ENCODE measurements at regions not wholly inside any gene's neighbourhood (a gene's known extent, or its start where the extent isn't known, plus 50 kb on each side); places are given as distances from the start of the nearest gene placed in this dataset.

GRCh38 chr14:104522926-104523545, 56.5 kb upstream of the C14orf180 start:
- no peak for DNase-seq (ENCODE audit: extremely low read depth, low read depth)
- TF ChIP-seq CTCF (IDR thresholded peaks at IDR 0.05; ENCODE audit: low read depth, low read length, missing control alignments) = no peak
- H3K4me3 ChIP-seq (replicated peaks; ENCODE audit: low read depth, low read length) = no peak overlapping the region

- no peak for TF ChIP-seq CTCF (IDR thresholded peaks at IDR 0.05; ENCODE audit: low read depth, low read length, missing control alignments)
- no peak overlapping the region for H3K4me3 ChIP-seq (replicated peaks; ENCODE audit: low read depth, low read length)
- no peak for DNase-seq (ENCODE audit: extremely low read depth, low read depth)
Measured at GRCh38 chr14:104523546-104523935, 56.0 kb upstream of the C14orf180 start.

GRCh38 chr14:104524726-104525125, 54.8 kb upstream of the C14orf180 start:
- no peak overlapping the region for H3K4me3 ChIP-seq (replicated peaks; ENCODE audit: low read depth, low read length)
- no peak for DNase-seq (ENCODE audit: extremely low read depth, low read depth)
- TF ChIP-seq CTCF (IDR thresholded peaks at IDR 0.05; ENCODE audit: low read depth, low read length, missing control alignments) = no peak

- TF ChIP-seq CTCF (IDR thresholded peaks at IDR 0.05; ENCODE audit: low read depth, low read length, missing control alignments) = no peak
- DNase-seq (ENCODE audit: extremely low read depth, low read depth) = no peak
- H3K4me3 ChIP-seq (replicated peaks; ENCODE audit: low read depth, low read length) = no peak overlapping the region
Measured at GRCh38 chr14:104526723-104527645, 52.6 kb upstream of the C14orf180 start.

GRCh38 chr14:104527857-104528459, 51.6 kb upstream of the C14orf180 start:
- no peak overlapping the region for H3K4me3 ChIP-seq (replicated peaks; ENCODE audit: low read depth, low read length)

GRCh38 chr14:104528496-104528895, 51.1 kb upstream of the C14orf180 start:
- no peak for TF ChIP-seq CTCF (IDR thresholded peaks at IDR 0.05; ENCODE audit: low read depth, low read length, missing control alignments)
- DNase-seq (ENCODE audit: extremely low read depth, low read depth) = no peak
- H3K4me3 ChIP-seq (replicated peaks; ENCODE audit: low read depth, low read length) = no peak overlapping the region

More at GRCh38 chr14:104527857-104528459, 51.6 kb upstream of the C14orf180 start:
- no peak for TF ChIP-seq CTCF (IDR thresholded peaks at IDR 0.05; ENCODE audit: low read depth, low read length, missing control alignments)
- DNase-seq (ENCODE audit: extremely low read depth, low read depth) = no peak
